Fibroblast of mammary gland (primary cell): ENCODE measurements at regions not wholly inside any gene's neighbourhood (a gene's known extent, or its start where the extent isn't known, plus 50 kb on each side); places are given as distances from the start of the nearest gene placed in this dataset.

ENCODE experiments used
- DNase-seq: peaks from one replicate; pipeline ENCODE4 v3.0.0-alpha.2; 2010; ENCODE audit warnings: low read depth
- H3K4me3 ChIP-seq: 2 replicates; pipeline ENCODE4 v1.5.1; 2011; ENCODE audit warnings: low read depth, mild to moderate bottlenecking, low read length, moderate library complexity; ENCODE audit not compliant: control insufficient read depth
- CTCF ChIP-seq: conservative IDR thresholded peaks from 2 replicates; pipeline ENCODE4 v1.5.1; 2011; ENCODE audit warnings: low read depth, low read length, inconsistent platforms; ENCODE audit not compliant: control insufficient read depth, insufficient read depth

GRCh38 chr1:65509912-65510680 is 89.6 kb downstream of the LEPR start:
- H3K4me3 ChIP-seq, result no peak overlapping the region
- no peak for TF ChIP-seq CTCF
- DNase-seq, result peak; percentile 57

DNA sequence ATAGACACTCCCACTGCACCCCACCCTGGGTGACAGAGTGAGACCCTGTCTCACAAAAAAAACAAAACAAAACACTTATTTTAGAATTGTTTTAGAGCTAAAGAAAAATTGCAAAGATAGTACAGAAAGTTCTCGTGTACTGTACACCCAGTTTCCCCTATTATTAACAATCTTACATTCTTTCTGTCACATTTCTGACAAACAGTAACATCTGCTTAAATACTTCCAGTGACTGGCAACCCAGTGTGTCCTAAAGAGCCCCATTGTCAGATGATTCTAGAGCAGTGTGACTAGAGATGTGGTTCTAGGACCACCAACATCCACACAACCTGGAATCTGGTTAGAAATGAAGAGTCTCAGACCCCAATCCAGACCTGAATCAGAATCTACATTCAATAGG is 90.5 kb downstream of the LEPR start:
- no peak overlapping the region for H3K4me3 ChIP-seq
- no peak for DNase-seq
- TF ChIP-seq CTCF, result no peak

GRCh38 chr1:65512383-65512782 is 91.9 kb downstream of the LEPR start:
- no peak for TF ChIP-seq CTCF
- H3K4me3 ChIP-seq, result no peak overlapping the region
- peak; percentile 26 for DNase-seq

DNA sequence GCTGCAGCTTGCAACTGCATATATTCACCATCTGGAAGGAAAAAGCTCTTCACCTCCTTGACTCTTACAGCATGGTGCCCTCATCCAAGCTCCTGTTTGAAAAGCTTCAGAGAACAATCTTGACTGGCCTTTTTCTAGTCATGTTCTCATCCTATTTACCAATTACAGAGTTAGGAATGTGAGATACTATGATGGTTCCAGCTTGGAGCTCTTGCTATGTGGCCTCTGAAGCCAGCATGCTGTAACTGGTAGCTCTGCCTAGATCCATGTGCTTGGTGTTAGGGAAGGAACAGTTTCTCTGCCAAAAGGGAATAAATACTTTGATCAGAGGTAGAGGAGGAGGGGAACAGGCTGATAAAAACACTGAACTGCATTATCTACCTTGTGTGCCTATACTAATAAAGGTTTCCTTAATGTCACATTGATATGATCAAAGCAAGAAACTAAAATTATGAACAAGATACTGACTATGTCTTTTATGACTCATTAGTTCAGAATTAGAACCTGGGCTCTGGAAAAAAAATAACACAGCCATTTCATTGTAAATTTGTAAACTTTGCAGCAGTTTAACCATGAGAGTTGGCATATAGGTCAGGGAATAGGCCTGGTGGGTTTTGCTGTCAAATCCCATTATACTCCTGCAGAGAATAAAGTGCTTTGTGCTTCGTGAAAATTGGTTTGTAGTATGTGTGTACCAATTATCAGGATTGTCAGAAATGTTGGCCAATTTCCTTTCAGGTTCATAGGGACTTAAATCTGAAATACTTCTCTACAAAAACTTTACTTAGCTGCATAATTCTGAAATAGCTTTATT is 92.7 kb downstream of the LEPR start:
- no peak for TF ChIP-seq CTCF
- DNase-seq, result no peak
- no peak overlapping the region for H3K4me3 ChIP-seq

DNA sequence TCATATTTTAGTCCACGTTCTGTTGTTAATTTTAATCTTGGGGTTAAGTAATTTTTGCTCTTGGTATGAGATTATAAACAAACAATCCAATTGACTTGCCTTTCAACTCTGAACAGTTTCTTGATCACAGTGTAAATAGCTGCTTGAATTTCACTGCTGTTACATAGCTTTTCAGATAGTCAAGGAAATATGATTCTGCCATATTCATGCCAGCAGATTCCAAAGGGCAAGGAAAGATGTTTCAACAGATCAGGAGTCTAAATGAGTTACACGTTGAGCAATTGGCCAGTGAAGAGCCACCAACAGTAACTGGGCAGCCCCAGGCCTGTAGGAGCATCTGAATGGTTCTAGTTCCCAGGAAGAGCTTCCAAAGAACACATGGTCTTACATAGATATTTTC is 93.6 kb downstream of the LEPR start:
- peak; percentile 50 for DNase-seq
- TF ChIP-seq CTCF, result no peak
- no peak overlapping the region for H3K4me3 ChIP-seq

DNA sequence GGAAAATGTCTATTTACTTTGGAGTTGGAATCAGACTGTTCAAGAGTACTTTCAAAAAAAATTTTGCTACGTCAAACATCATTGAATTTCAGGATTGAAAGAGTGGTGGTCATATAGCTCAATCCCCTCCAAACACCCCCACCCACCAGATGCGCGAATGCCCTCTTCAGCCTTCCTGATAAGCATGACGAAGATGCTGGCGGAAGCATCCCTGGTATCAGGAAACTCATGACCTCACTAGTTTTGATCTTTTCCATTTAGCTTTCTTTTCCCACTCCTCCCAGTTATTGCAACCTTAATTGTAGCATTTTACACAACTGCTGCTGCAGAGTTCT is 104.4 kb downstream of the LEPR start:
- no peak for DNase-seq
- H3K4me3 ChIP-seq, result peak overlapping the region; percentile 16
- TF ChIP-seq CTCF, result no peak
